ENCODE measurements at regions not wholly inside any gene's neighbourhood (a gene's known extent, or its start where the extent isn't known, plus 50 kb on each side); places are given as distances from the start of the nearest gene placed in this dataset.

- no peak for TF ChIP-seq CTCF (IDR thresholded peaks at IDR 0.05)
- TF ChIP-seq POLR2A (IDR thresholded peaks at IDR 0.05), result no peak
Observed at GRCh38 chr2:223700221-223700620, 98.1 kb upstream of the SCG2 start.

All from heart left ventricle (tissue), 13 donors.